ENCODE measurements at regions not wholly inside any gene's neighbourhood (a gene's known extent, or its start where the extent isn't known, plus 50 kb on each side); places are given as distances from the start of the nearest gene placed in this dataset.

GRCh38 chr1:208637181-208637580, 393.0 kb upstream of the PLXNA2 start:
- TF ChIP-seq CTCF (conservative IDR thresholded peaks at IDR 0.05; ENCODE audit: low read length): no peak
- TF ChIP-seq EZH2phosphoT487 (IDR thresholded peaks at IDR 0.05; ENCODE audit: borderline replicate concordance): no peak

Data from Loucy (cell line).